ENCODE measurements at regions not wholly inside any gene's neighbourhood (a gene's known extent, or its start where the extent isn't known, plus 50 kb on each side); places are given as distances from the start of the nearest gene placed in this dataset.

DNA sequence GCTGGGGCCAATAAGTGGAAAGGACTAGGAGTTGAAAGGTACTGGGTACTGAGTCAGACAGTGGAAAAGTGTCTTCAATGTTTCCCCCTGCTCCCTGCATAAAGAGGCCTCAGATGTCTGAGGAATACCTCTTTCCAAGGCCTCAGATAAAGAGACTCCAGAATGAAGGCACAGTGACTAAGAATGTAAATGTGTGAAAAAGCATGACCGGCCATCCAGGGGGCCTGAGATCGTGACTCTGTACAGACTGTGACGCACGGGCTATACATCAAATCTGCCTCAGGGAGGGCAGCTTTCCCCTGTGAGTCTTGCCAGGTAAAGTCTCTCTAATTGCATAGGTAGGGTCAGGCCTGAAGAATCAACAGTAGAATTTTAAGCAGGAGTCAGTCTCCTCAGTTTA lies 1690.5 kb downstream of the KCNT2 start:
- ATAC-seq (no peak), FAIRE-seq (no peak), DNase-seq (ENCODE audit: low read depth in 1 of 2, low spot score in 1 of 2) (no peak)
- TF ChIP-seq, protein P1, sequence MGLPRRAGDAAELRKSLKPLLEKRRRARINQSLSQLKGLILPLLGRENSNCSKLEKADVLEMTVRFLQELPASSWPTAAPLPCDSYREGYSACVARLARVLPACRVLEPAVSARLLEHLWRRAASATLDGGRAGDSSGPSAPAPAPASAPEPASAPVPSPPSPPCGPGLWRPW (IDR thresholded peaks at IDR 0.05): no peak
- no peak for TF ChIP-seq HOXB5 (CRISPR knock-in tag; IDR thresholded peaks at IDR 0.05)
- no peak for TF ChIP-seq EHF (CRISPR knock-in tag; IDR thresholded peaks at IDR 0.05)
- TF ChIP-seq, protein P2, sequence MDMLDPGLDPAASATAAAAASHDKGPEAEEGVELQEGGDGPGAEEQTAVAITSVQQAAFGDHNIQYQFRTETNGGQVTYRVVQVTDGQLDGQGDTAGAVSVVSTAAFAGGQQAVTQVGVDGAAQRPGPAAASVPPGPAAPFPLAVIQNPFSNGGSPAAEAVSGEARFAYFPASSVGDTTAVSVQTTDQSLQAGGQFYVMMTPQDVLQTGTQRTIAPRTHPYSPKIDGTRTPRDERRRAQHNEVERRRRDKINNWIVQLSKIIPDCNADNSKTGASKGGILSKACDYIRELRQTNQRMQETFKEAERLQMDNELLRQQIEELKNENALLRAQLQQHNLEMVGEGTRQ (IDR thresholded peaks at IDR 0.05): no peak
- no peak for TF ChIP-seq RAD21 (conservative IDR thresholded peaks at IDR 0.05 in 1 of 2, IDR thresholded peaks at IDR 0.05 in 1 of 2)
- no peaks in the 10 kb centered on the region for H3K9me3 ChIP-seq
- no peak overlapping the region for H3K4me3 ChIP-seq
- WGBS (ENCODE audit: missing lambda C conversion rate): 68% methylated on average over 4 of the region's 4 CpGs
- no peak overlapping the region for H3K4me2 ChIP-seq
- no peaks in the 10 kb centered on the region for H3K4me1 ChIP-seq
- POLR2A ChIA-PET: no interaction called here
- CTCF ChIA-PET: interaction anchor here (1.2 kb wide), 1 partner anchor 8 kb away, joined by 3 read pairs; no protein-coding TSS in a partner anchor
- H3K27ac ChIP-seq: no peak overlapping the region

DNA sequence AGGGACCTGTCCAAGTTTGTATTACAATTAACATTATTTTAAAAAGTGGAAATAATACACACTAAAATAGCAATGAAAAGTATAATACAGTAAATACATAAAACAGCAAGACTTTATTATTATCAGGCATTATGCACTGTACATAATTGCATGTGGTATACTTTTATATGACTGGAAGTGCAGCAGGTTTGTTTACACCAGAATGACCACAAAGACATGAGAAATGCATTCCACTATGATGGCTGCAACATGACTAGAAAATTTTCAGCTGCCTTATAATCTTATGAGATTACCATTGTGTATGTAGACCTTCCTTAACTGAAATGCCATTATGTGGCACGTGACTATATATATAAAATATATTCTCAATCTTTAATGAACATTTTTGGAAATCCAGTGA lies 1699.6 kb downstream of the KCNT2 start:
- no peak overlapping the region for H3K27ac ChIP-seq
- ATAC-seq (no peak), DNase-seq (ENCODE audit: low read depth in 1 of 2, low spot score in 1 of 2) (no peak), FAIRE-seq (no peak)
- ChIA-PET CTCF (no interaction called here), POLR2A (no interaction called here)
- 27% methylated on average over 1 of the region's 1 CpG for WGBS (ENCODE audit: missing lambda C conversion rate)
- H3K4me3 ChIP-seq: no peak overlapping the region
- no peaks in the 10 kb centered on the region for H3K4me1 ChIP-seq
- no peak overlapping the region for H3K4me2 ChIP-seq
- H3K9me3 ChIP-seq: no peaks in the 10 kb centered on the region
- TF ChIP-seq, protein P3, sequence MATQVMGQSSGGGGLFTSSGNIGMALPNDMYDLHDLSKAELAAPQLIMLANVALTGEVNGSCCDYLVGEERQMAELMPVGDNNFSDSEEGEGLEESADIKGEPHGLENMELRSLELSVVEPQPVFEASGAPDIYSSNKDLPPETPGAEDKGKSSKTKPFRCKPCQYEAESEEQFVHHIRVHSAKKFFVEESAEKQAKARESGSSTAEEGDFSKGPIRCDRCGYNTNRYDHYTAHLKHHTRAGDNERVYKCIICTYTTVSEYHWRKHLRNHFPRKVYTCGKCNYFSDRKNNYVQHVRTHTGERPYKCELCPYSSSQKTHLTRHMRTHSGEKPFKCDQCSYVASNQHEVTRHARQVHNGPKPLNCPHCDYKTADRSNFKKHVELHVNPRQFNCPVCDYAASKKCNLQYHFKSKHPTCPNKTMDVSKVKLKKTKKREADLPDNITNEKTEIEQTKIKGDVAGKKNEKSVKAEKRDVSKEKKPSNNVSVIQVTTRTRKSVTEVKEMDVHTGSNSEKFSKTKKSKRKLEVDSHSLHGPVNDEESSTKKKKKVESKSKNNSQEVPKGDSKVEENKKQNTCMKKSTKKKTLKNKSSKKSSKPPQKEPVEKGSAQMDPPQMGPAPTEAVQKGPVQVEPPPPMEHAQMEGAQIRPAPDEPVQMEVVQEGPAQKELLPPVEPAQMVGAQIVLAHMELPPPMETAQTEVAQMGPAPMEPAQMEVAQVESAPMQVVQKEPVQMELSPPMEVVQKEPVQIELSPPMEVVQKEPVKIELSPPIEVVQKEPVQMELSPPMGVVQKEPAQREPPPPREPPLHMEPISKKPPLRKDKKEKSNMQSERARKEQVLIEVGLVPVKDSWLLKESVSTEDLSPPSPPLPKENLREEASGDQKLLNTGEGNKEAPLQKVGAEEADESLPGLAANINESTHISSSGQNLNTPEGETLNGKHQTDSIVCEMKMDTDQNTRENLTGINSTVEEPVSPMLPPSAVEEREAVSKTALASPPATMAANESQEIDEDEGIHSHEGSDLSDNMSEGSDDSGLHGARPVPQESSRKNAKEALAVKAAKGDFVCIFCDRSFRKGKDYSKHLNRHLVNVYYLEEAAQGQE (IDR thresholded peaks at IDR 0.05): no peak
- TF ChIP-seq NFE2L2 (conservative IDR thresholded peaks at IDR 0.05; ENCODE audit: low read length) (no peak), EHMT2 (IDR thresholded peaks at IDR 0.05; ENCODE audit: low read depth) (no peak), TFCP2L1 (CRISPR knock-in tag; IDR thresholded peaks at IDR 0.05) (no peak), EHF (CRISPR knock-in tag; IDR thresholded peaks at IDR 0.05) (no peak), CHD2 (IDR thresholded peaks at IDR 0.05; ENCODE audit: low read length, partially characterized antibody) (no peak), ESRRA (IDR thresholded peaks at IDR 0.05; ENCODE audit: borderline replicate concordance, low read length) (no peak), JUNB (IDR thresholded peaks at IDR 0.05) (no peak), MAZ (IDR thresholded peaks at IDR 0.05; ENCODE audit: borderline replicate concordance, low read depth, low read length) (no peak)
- TF ChIP-seq, protein P4, sequence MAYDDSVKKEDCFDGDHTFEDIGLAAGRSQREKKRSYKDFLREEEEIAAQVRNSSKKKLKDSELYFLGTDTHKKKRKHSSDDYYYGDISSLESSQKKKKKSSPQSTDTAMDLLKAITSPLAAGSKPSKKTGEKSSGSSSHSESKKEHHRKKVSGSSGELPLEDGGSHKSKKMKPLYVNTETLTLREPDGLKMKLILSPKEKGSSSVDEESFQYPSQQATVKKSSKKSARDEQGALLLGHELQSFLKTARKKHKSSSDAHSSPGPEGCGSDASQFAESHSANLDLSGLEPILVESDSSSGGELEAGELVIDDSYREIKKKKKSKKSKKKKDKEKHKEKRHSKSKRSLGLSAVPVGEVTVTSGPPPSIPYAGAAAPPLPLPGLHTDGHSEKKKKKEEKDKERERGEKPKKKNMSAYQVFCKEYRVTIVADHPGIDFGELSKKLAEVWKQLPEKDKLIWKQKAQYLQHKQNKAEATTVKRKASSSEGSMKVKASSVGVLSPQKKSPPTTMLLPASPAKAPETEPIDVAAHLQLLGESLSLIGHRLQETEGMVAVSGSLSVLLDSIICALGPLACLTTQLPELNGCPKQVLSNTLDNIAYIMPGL (CRISPR knock-in tag; IDR thresholded peaks at IDR 0.05; ENCODE audit: borderline replicate concordance): no peak
- TF ChIP-seq, protein P2 (IDR thresholded peaks at IDR 0.05): no peak
- TF ChIP-seq, protein P5, sequence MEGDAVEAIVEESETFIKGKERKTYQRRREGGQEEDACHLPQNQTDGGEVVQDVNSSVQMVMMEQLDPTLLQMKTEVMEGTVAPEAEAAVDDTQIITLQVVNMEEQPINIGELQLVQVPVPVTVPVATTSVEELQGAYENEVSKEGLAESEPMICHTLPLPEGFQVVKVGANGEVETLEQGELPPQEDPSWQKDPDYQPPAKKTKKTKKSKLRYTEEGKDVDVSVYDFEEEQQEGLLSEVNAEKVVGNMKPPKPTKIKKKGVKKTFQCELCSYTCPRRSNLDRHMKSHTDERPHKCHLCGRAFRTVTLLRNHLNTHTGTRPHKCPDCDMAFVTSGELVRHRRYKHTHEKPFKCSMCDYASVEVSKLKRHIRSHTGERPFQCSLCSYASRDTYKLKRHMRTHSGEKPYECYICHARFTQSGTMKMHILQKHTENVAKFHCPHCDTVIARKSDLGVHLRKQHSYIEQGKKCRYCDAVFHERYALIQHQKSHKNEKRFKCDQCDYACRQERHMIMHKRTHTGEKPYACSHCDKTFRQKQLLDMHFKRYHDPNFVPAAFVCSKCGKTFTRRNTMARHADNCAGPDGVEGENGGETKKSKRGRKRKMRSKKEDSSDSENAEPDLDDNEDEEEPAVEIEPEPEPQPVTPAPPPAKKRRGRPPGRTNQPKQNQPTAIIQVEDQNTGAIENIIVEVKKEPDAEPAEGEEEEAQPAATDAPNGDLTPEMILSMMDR (IDR thresholded peaks at IDR 0.05): no peak

Measured in A549 (cell line).